ENCODE measurements at regions not wholly inside any gene's neighbourhood (a gene's known extent, or its start where the extent isn't known, plus 50 kb on each side); places are given as distances from the start of the nearest gene placed in this dataset.

- no peak for TF ChIP-seq CTCF (conservative IDR thresholded peaks at IDR 0.05 in 1 of 2, IDR thresholded peaks at IDR 0.05 in 1 of 2; ENCODE audit: extremely low read depth in 1 of 2, insufficient read depth in 1 of 2, low read depth in 1 of 2, low read length in 2 of 2)
- TF ChIP-seq EZH2 (IDR thresholded peaks at IDR 0.05; ENCODE audit: borderline replicate concordance, low read length) = no peak
These were observed 413.4 kb upstream of the USP15 start for GRCh38 chr12:61846765-61847164.

Measured in mammary epithelial cell (primary cell).